ENCODE measurements at regions not wholly inside any gene's neighbourhood (a gene's known extent, or its start where the extent isn't known, plus 50 kb on each side); places are given as distances from the start of the nearest gene placed in this dataset.
A peak's percentile ranks its signal among the peaks of the same experiment; 100 is the strongest.

- no peak for DNase-seq (ENCODE audit: low read depth in 2 of 2)
Observed at GRCh38 chr1:58891347-58891746, 107.5 kb upstream of the JUN start.

- DNase-seq (ENCODE audit: low read depth in 2 of 2) = no peak
Observed at GRCh38 chr1:58893257-58893869, 109.5 kb upstream of the JUN start.

- DNase-seq (ENCODE audit: low read depth in 2 of 2) = no peak
Observed at GRCh38 chr1:58895082-58895481, 111.2 kb upstream of the JUN start.

- DNase-seq (ENCODE audit: low read depth in 2 of 2) = no peak
Observed at GRCh38 chr1:58895559-58896145, 111.8 kb upstream of the JUN start.

GRCh38 chr1:58896246-58897183 lies 112.7 kb upstream of the JUN start:
- no peak for DNase-seq (ENCODE audit: low read depth in 2 of 2)

- DNase-seq (ENCODE audit: low read depth in 2 of 2) = no peak
Observed at GRCh38 chr1:58898739-58899586, 115.1 kb upstream of the JUN start.

- DNase-seq (ENCODE audit: low read depth in 2 of 2) = no peak
Observed at GRCh38 chr1:58899587-58900271, 115.9 kb upstream of the JUN start.

GRCh38 chr1:58900396-58900795 lies 116.5 kb upstream of the JUN start:
- no peak for DNase-seq (ENCODE audit: low read depth in 2 of 2)

- no peak for DNase-seq (ENCODE audit: low read depth in 2 of 2)
Observed at GRCh38 chr1:58901008-58901407, 117.2 kb upstream of the JUN start.

- DNase-seq (ENCODE audit: low read depth in 2 of 2) = no peak
Observed at GRCh38 chr1:58902830-58903513, 119.1 kb upstream of the JUN start.

GRCh38 chr1:58903514-58904298 lies 119.9 kb upstream of the JUN start:
- DNase-seq (ENCODE audit: low read depth in 2 of 2) = peak; percentile 49 to 70

- DNase-seq (ENCODE audit: low read depth in 2 of 2) = no peak
Observed at GRCh38 chr1:58904299-58905125, 120.7 kb upstream of the JUN start.

- DNase-seq (ENCODE audit: low read depth in 2 of 2) = no peak
Observed at GRCh38 chr1:58905126-58905490, 121.3 kb upstream of the JUN start.

GRCh38 chr1:58905628-58906221 lies 121.9 kb upstream of the JUN start:
- DNase-seq (ENCODE audit: low read depth in 2 of 2) = no peak

GRCh38 chr1:58907398-58907797 lies 123.6 kb upstream of the JUN start:
- no peak for DNase-seq (ENCODE audit: low read depth in 2 of 2)

- no peak for DNase-seq (ENCODE audit: low read depth in 2 of 2)
Observed at GRCh38 chr1:58908561-58909560, 125.0 kb upstream of the JUN start.

- DNase-seq (ENCODE audit: low read depth in 2 of 2) = no peak
Observed at GRCh38 chr1:58909914-58910681, 126.3 kb upstream of the JUN start.
